HepG2 (cell line): ENCODE measurements at regions not wholly inside any gene's neighbourhood (a gene's known extent, or its start where the extent isn't known, plus 50 kb on each side); places are given as distances from the start of the nearest gene placed in this dataset.

ENCODE experiments used
- FOXC1 ChIP-seq: sonication (generic); formaldehyde crosslinking; IDR thresholded peaks from 2 replicates; pipeline ENCODE4 v1.8.0; 2022; ENCODE audit warnings: mild to moderate bottlenecking, missing genetic modification reagents, borderline replicate concordance
- HOXA7 ChIP-seq: sonication (generic); formaldehyde crosslinking; IDR thresholded peaks from 2 replicates; pipeline ENCODE4 v1.8.1; 2022; ENCODE audit warnings: mild to moderate bottlenecking, missing genetic modification reagents, moderate library complexity
- KDM5A ChIP-seq: fragments of 200-600 bp; sonication (generic); IDR thresholded peaks from 2 replicates; pipeline ENCODE4 v1.7.0; 2018; ENCODE audit warnings: antibody characterized with exemption, mild to moderate bottlenecking, low read length, borderline replicate concordance
- MIXL1 ChIP-seq: IDR thresholded peaks from 2 replicates; pipeline ENCODE4 v1.6.1; 2016
- ZIK1 ChIP-seq: sonication (generic); formaldehyde crosslinking; IDR thresholded peaks from 2 replicates; pipeline ENCODE4 v1.5.0; 2020; ENCODE audit warnings: mild to moderate bottlenecking, low read depth, missing genetic modification reagents, borderline replicate concordance
- ZNF343 ChIP-seq: sonication (generic); formaldehyde crosslinking; IDR thresholded peaks from 2 replicates; pipeline ENCODE4 v1.4.0; 2020; ENCODE audit warnings: mild to moderate bottlenecking, missing genetic modification reagents
- ZNF766 ChIP-seq: sonication (generic); formaldehyde crosslinking; IDR thresholded peaks from 2 replicates; pipeline ENCODE4 v1.5.0; 2020; ENCODE audit warnings: missing genetic modification reagents, borderline replicate concordance
- ZNF839 ChIP-seq: sonication (generic); formaldehyde crosslinking; IDR thresholded peaks from 2 replicates; pipeline ENCODE4 v1.4.0; 2020; ENCODE audit warnings: missing genetic modification reagents, mild to moderate bottlenecking, borderline replicate concordance
- TF ChIP-seq, protein P1 (sequence below): sonication (generic); formaldehyde crosslinking; IDR thresholded peaks from 2 replicates; pipeline ENCODE4 v1.5.1; 2020; ENCODE audit warnings: mild to moderate bottlenecking, missing genetic modification reagents, moderate library complexity
- TF ChIP-seq, protein P2 (sequence below): IDR thresholded peaks from 2 replicates; pipeline ENCODE4 v1.6.1; 2016; ENCODE audit warnings: control low read depth
- TF ChIP-seq, protein P3 (sequence below): sonication (generic); formaldehyde crosslinking; IDR thresholded peaks from 2 replicates; pipeline ENCODE4 v1.4.0; 2020; ENCODE audit warnings: mild to moderate bottlenecking, low read depth, missing genetic modification reagents

DNA sequence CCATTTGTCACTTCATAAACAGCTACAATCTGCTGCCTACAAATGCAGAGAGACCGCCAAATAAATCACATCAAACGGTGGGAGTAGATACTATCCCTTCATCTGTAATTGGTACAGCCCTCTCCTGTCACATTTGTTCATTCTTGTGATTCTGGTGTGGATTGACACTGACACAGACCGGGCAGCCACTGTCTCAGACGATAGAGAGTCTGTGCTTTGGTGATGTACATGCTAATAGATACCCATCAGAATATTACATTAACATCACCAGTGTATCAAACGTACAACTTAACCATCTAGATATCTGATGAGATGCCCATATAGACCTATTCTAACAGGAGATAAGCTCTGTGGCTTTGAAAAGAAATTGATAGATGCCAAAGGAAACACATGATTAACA lies 419.7 kb upstream of the ZEB2 start (continued):
- TF ChIP-seq, protein P1, sequence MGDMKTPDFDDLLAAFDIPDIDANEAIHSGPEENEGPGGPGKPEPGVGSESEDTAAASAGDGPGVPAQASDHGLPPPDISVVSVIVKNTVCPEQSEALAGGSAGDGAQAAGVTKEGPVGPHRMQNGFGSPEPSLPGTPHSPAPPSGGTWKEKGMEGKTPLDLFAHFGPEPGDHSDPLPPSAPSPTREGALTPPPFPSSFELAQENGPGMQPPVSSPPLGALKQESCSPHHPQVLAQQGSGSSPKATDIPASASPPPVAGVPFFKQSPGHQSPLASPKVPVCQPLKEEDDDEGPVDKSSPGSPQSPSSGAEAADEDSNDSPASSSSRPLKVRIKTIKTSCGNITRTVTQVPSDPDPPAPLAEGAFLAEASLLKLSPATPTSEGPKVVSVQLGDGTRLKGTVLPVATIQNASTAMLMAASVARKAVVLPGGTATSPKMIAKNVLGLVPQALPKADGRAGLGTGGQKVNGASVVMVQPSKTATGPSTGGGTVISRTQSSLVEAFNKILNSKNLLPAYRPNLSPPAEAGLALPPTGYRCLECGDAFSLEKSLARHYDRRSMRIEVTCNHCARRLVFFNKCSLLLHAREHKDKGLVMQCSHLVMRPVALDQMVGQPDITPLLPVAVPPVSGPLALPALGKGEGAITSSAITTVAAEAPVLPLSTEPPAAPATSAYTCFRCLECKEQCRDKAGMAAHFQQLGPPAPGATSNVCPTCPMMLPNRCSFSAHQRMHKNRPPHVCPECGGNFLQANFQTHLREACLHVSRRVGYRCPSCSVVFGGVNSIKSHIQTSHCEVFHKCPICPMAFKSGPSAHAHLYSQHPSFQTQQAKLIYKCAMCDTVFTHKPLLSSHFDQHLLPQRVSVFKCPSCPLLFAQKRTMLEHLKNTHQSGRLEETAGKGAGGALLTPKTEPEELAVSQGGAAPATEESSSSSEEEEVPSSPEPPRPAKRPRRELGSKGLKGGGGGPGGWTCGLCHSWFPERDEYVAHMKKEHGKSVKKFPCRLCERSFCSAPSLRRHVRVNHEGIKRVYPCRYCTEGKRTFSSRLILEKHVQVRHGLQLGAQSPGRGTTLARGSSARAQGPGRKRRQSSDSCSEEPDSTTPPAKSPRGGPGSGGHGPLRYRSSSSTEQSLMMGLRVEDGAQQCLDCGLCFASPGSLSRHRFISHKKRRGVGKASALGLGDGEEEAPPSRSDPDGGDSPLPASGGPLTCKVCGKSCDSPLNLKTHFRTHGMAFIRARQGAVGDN (CRISPR knock-in tag), result no peak
- TF ChIP-seq ZIK1 (CRISPR knock-in tag) (no peak), FOXC1 (CRISPR knock-in tag) (no peak), MIXL1 (CRISPR knock-in tag) (no peak), ZNF766 (CRISPR knock-in tag) (no peak), ZNF343 (CRISPR knock-in tag) (no peak), ZNF839 (CRISPR knock-in tag) (no peak), HOXA7 (CRISPR knock-in tag) (no peak), KDM5A (no peak)
- TF ChIP-seq, protein P2, sequence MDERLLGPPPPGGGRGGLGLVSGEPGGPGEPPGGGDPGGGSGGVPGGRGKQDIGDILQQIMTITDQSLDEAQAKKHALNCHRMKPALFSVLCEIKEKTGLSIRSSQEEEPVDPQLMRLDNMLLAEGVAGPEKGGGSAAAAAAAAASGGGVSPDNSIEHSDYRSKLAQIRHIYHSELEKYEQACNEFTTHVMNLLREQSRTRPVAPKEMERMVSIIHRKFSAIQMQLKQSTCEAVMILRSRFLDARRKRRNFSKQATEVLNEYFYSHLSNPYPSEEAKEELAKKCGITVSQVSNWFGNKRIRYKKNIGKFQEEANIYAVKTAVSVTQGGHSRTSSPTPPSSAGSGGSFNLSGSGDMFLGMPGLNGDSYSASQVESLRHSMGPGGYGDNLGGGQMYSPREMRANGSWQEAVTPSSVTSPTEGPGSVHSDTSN (CRISPR knock-in tag), result no peak
- TF ChIP-seq, protein P3, sequence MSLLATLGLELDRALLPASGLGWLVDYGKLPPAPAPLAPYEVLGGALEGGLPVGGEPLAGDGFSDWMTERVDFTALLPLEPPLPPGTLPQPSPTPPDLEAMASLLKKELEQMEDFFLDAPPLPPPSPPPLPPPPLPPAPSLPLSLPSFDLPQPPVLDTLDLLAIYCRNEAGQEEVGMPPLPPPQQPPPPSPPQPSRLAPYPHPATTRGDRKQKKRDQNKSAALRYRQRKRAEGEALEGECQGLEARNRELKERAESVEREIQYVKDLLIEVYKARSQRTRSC (CRISPR knock-in tag), result no peak
